GM18511 (cell line): ENCODE measurements at regions not wholly inside any gene's neighbourhood (a gene's known extent, or its start where the extent isn't known, plus 50 kb on each side); places are given as distances from the start of the nearest gene placed in this dataset.

Experiments used
- ATAC-seq: cut with Tn5 transposase; IDR thresholded peaks from one replicate; pipeline ENCODE4 v1.9.1; 2021; ENCODE audit warnings: mild to moderate bottlenecking, moderate library complexity; ENCODE audit not compliant: unreplicated experiment

DNA sequence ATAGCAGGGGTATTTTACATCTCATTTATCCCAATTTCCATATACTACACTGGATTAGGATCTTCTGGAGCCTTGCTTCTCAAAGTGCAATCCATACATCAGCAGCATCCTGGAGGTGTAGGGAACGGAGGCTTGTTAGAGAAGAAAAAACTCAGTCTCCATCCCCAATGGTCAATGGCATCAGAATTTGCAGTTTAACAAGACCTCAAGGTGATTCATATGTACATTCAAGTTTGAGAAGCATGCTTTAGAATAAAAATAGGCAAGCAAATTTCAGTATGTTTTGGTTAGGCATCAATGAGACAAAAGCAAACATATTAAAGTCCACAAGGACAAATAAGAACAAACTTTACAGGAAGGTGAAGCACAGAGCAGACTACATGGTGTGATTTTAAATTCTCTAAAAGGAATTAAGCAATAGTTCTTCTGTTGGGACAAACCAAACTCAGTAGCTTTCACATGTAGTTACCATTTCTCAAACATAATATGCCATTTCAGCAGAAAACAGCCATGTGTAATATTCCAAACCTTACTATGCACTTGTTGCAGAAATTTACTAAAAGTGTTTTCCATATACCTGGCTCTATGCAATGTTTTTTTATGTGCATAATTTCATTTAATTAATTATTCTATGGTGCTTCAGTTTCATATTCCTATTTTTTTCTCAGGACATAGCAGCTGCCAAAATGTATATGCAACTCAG, 360.3 kb upstream of the NECTIN3 start:
- ATAC-seq: no peak

DNA sequence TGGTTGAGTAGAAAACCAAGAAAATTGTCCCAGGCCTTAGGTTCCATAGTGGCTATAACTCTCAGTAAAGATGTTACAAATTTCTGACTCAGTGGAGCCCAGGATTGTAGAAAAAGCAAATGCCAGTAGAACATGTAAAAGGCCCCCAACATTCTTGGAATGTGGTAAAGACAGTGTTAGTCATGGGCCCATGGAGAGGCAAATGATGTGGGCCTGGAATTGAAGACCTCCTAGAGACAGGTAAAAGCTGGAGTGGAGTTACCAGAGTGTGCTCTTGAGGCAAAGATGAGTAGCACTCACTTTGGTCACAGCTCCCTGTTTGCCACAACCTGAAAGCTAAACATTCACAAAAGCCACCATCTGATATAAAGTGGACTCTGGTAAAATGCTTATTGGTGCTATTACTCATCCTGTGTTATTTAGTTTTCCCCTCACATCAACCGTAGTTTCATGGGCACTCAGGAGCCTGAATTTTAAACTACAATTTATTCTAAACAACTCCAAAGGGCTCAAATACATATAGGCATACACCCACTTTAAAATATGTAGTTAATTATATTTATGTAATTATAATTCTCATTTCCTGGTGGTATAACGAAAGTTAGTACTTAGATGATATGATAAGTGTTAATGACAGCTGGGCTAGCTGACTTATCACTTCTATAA, 359.6 kb upstream of the NECTIN3 start:
- ATAC-seq: no peak

DNA sequence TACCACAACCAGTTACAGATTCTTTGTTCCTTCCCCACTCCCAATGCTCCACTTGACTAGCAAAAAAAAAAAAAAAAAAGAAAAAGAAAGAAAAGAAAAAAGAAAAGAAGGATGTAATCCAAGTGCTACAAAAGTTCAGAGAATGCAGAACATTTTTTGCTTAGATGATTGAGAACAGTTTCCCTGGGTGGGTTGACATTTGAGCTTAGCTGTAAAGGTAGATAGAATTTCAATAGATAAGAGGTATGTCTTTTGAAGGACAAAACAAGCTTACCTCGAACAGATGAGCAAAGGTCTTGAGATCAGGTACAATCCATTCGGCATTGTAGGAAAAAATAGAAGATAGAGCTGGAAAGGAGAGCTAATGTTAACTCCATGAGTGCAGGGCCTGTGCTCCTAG, 344.6 kb upstream of the NECTIN3 start:
- ATAC-seq: no peak

DNA sequence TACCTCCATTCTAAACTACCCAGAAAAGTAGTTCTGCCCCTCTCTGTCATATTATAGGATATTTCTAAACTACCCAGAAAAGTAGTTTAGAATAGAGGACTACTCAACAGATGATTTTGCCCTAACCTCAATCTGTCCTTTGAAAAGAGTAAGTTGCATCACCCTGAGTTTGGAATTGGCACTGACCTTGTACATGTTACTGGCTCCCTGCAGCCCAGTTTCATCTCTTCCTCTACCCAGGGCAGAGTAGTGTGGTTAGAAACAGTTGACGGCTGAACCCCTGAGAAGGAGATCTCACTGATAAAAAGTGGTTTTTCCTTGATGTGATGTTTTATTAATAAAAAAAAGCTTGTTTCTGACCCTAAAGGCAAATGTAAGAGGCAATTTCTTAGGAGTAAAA, 340.5 kb upstream of the NECTIN3 start:
- no peak for ATAC-seq

DNA sequence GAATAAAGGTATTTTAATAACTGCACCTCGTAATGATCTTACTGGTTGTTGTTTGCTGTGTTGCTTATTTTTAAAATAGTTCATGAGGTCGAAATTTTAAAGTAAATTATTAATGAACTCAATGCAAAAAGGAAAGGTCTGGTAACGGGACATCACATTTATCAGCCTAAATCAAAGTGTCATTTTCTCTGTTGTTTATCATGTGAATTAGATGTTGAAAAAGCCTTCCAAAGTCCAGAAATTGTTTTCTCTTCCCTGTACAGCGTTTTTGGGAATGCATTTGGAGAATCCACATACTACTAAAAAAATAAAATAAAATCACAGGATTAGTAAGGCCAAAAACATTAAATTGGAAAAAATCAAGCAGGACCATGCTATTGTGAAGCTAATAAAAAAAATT, 339.2 kb upstream of the NECTIN3 start:
- ATAC-seq: no peak

DNA sequence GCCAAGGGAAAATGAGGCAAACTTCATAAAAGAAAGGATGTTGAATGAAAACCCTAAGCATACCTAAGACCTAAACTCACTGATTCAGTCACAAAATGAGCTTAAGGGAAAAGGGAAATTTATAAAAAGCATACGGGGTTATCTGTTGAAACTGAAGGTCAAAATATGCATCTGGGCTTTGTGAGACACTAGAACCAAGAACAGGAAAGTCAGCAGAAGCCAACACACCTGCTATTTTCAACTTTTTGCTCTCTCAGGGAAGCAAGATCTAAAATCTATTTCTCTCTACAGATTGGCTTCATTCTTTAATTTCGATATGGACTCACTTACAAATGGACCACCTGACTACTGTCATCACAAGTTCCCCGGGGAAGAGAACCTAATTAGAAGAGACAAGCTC, 338.6 kb upstream of the NECTIN3 start:
- ATAC-seq: no peak

DNA sequence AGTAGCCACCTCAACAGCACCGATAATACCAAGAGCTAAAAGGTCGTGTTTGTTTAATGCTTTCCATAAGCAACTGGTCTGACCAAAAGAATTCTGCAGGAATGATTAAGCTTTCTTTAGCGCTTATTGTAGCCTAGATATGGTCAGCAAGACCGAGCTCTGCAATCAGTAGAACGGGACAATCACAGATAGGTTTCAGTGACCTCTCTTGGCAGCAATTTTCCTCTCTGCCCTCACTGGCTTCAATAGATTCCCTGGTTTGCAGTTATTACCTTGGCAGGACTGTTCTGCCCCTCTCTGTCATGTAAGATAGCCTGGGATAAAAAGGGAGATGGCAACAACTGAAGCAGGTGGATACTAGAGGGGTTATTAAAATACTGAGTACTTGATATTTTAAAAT, 337.1 kb upstream of the NECTIN3 start:
- ATAC-seq: no peak

DNA sequence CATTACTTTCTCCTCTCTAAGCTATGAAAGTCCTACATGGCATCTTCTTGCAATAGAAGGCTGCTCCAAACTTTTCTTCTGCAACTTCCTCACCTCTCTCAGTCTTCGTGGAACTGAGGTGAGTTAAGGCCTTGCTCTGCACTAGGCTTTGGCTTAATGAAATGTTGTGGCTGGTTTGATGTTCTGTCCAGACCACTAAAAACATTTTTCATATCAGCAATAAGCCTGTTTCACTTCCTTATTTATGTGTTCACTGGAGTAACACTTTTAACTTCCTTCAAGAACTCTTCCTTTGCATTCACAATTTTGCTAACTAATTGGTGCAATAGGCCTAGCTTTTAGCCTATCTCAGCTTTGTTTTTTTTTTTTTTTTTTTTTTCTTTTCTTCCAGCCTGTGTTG, 335.3 kb upstream of the NECTIN3 start:
- peak; percentile 94 for ATAC-seq

DNA sequence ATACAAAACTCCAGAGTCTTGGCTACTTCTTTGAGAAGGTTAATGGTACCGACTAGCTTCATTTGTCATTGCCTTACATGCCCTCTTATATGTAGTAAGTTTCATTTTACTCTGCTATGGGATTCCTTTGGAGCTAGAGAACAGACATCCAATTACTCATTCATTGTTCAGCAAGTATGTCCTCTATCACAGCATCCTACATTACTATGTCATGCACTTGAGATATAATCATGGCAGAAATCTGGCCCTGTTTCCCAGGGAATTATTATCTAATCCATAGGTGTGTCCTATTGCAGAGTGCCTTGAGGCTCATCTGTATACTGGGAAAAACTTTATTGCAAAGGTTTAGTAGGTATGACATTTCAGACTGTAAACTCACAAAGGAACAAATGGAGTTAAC, 333.1 kb upstream of the NECTIN3 start:
- no peak for ATAC-seq

DNA sequence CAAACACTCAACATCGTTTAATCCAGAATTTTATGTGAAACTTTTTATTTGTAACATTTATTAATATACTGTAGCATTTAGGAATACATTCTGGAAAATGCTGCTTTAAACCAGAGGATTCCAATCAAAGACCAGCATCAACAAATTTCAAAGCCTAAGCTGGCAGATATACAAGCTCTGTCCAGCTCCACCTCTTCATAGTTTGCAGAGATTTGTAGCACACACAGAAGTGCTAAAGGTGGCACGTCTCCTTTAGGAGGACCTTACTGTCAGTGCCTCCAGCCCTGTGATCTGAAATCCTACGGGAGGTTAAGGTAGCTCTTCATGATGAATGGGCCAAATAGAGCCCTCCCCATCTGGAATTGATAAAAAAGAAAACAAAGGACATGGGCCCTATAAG, 329.7 kb upstream of the NECTIN3 start:
- ATAC-seq: no peak

DNA sequence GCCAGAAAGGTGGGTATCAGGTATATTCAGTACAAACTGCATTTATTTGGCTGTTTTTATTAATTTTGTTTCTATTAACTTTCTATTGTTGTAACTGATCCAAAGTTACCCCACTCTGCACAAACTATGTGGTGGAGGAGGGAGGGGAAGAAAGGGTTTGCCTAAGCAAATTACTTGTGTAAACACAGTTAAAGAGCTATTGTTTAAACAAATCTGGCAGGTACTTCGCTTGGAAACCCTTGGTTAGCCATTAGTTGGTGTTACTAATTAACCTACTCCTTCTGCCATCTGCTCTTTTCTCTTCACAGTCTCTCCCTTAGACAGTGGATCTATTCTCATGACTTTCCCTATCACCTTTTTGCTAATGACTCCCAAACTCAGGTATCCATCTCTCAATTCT, 328.4 kb upstream of the NECTIN3 start:
- peak; percentile 75 for ATAC-seq

DNA sequence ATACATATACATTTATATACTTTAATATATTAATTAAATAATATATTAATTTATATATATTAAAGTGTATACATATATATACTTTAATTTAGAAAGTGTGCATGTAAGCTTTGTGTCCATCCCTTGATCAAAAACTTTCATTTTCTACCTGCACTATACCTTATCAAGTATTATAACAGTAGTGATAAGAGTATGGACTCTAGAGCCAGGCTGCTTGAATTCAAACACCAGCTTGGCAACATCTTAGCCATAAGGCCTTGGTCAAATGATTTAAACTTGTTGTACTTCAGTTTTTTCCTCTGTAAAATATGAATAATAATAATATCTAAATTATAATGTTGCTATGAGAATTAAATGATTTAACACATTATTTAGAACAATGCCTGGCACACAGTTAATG, 327.6 kb upstream of the NECTIN3 start:
- ATAC-seq: no peak

DNA sequence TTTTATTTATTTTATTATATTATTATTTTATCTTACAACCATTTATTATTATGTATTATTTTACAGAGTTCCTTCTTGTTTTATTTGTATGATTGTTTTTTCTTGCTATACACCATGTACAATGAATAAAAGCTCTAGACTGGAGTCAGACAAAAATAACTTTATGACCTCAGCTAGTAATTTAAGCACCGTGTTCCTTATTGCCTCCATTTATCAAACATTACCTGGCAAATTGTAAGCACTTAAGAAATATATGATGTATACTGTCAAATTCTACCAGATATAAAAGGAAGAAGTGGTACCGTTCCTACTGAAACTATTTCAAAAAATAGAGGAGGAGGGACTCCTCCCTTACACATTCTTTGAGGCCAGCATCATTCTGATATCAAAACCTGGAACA, 326.9 kb upstream of the NECTIN3 start:
- no peak for ATAC-seq

DNA sequence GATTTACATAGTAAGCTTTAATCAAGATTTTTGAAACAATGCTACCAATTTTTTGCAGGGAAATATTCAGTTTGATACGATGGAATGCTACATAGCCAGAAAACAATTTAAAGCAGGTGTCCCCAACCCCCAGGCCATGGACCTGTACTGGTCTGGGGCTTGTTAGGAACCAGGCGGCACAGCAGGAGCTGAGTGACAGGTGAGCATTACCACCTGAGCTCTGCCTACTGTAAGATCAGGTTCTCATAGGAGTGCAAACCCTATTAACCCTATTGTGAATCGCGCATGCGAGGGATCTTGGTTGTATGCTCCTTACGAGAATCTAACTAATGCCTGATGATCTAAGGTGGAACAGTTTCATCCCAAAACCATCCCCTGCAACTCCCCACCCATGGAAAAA, 322.6 kb upstream of the NECTIN3 start:
- ATAC-seq: no peak

DNA sequence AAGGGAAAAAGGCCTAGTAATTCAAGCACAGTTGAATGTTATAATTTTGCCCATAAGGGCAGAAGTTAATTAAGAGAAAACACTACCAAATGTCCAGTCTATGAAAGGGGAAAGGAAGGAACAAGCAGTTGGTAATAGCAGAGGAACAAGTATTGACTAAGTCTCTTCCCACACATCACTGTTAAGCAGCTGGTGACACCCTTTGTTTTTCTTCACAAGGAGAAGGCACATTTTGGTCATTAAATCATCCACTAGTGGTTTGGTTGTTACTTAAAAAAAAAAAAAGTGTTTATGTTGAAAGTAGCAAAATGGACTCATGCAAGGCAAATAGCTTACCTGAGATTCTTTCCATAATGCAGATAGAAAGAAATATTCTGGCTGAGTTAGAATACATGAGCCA, 321.4 kb upstream of the NECTIN3 start:
- ATAC-seq: no peak

DNA sequence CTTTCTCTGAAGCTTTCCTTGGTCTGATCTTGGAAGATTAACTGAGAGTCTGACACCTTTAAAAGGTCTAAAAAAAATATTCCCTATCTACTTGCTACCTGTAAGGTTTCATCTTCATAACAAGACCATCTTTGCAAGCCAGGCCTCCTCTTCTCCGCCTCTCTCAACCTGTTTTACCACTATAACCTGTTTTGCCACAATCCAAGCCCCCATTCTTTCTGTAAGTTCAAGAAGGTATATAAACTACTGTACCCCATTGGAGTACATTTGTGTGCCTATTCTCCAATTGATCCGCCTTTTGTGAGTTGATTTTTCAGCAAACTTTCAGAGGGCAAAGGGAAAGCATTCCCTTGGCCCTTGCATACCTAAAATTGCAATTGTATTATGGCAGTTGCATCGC, 319.3 kb upstream of the NECTIN3 start:
- ATAC-seq: no peak

DNA sequence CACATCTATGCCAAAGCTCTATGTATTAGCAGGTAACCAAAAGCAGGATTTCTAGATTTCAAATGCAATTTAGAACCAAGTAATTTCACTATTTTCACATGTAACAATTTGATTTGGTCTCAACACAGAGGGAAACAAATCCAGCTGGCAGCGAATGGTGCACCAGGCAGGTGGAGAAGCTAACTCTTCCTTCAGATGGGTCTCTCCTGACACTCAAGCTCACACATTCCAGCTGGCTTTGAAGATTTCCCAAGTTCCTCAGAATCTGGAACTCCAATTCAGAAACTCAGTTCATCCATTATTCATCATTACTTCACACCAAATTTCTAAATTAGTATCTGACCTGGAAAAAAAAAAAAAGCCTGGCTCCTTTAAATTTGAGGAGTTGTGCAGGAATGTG, 318.1 kb upstream of the NECTIN3 start:
- ATAC-seq: no peak

DNA sequence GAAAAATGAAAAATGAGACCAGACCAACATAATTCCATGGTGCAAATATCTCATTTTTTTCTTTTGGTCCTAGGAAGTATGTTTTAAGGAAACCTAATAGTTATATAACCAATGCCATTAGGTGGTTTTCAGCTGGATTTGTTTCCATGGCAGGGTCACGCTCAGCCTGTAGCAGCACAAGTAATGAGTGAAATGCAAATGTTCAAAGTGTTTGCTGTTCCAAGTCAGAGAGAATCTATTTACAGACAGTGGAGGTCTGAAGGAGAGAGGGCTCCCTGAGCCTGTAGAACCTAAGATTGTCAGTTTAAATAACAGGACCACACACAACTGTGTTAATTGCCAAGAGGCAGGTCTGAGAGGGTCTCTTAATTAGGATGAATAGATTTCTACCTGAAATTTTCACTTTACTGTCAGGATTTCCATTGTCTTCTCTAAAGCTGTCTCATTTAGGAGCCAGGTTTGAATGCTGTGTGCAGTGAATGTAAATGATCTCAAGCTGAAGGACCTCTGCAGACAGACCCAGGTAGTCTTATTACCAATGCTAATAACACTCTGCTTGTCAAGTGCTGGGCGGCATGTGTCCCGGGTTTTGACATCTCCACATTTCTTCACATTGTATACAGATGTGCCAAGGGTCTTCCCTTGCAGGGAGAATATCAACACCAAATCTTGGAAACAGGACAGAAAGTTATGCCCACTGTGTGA, 317.3 kb upstream of the NECTIN3 start:
- ATAC-seq: no peak

DNA sequence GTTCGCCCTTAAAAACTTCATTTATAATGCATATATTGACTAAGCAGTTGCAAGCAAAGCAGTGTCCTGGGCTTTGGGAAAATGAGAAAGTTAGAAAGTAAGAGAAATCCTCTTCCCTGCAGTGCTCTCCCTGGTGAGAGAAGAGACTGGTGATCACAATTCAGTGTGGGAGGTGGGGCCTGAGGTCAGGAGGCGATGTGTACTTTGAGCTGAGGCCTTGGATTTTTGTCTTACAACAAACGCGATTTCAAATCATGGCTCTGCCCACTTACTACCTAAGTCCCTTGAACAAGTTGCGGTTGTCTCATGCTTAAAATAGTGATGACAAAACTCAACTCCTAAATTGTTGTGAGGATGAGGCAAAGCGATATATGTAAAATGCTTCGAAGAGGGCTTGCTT, 316.3 kb upstream of the NECTIN3 start:
- ATAC-seq: no peak

DNA sequence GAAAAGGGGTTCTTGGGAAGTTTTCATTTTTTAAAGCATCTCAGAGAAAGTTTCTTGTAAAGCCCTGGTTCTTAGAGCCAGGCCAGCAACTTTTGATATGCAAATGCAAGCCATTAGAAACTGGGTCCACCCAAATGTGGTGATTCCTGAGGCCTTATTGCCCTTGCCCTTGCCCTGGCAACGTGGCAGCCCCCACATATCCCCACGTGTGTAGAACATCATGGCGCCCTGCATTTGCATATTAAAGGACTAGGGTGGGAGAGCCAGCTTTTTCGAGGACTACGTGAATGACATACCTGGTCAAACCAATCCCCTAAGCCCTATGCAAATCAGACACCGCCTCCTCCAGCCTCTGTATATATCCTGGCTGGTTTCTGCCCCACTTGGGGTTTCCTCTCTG, 314.9 kb upstream of the NECTIN3 start:
- ATAC-seq: no peak

DNA sequence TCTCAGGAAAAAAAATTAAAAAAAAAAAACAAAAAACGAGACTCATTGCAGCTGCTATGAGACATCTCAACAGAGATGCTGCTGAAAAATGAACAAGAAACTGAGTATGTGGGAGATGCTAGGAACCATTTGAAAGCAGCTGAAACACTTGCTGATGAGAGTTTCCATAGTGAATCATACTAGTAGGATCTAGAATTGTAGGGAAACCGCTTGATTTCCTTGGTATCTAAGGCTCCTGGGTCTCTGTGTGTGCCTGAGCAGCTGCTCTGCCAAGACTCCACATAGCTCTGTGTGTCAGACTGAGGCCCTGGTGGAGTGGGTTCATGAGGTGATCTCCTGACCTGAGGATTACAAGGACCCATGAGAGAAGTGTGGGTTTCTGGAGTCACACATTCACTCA, 313.4 kb upstream of the NECTIN3 start:
- no peak for ATAC-seq

DNA sequence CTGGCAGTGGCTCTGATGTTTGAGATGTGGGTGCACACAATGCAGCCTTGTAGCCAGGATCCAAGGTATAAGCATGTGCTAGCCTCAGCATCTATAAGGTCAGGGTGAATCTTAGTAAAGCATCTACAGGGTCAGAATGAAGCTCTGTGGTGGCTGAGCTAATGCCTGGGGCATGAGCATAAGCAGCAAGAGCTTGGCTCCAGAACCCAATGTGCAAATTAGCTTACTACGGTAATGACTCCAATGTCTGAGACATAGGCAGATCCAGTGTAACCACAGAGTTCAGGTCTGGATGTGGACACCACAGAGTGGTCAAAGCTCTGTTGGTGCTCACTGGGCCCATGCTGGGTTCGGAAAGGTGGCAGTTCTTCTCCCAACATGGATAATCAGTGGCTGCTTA, 304.5 kb upstream of the NECTIN3 start:
- no peak for ATAC-seq
